H9 (cell line): ENCODE measurements at regions not wholly inside any gene's neighbourhood (a gene's known extent, or its start where the extent isn't known, plus 50 kb on each side); places are given as distances from the start of the nearest gene placed in this dataset.

Experiments used
- DNase-seq: peaks from one replicate; pipeline ENCODE4 v3.0.0-alpha.2; 2017
- H2AFZ ChIP-seq: one replicate; pipeline ENCODE4 v1.6.1; 2013; ENCODE audit warnings: mild to moderate bottlenecking, low read length, control low read depth, moderate library complexity
- H2AK5ac ChIP-seq: 2 replicates; pipeline ENCODE4 v1.6.1; 2013; ENCODE audit warnings: low read length, control low read depth, mixed read lengths; ENCODE audit not compliant: insufficient read length
- H2BK120ac ChIP-seq: one replicate; pipeline ENCODE4 v1.6.1; 2013; ENCODE audit warnings: low read depth, mild to moderate bottlenecking, low read length, control low read depth, inconsistent platforms; ENCODE audit not compliant: poor library complexity, severe bottlenecking
- H2BK12ac ChIP-seq: 2 replicates; pipeline ENCODE4 v1.6.1; 2013; ENCODE audit warnings: low read length, control low read depth, mixed read lengths, low read depth; ENCODE audit not compliant: insufficient read length
- H2BK15ac ChIP-seq: 2 replicates; pipeline ENCODE4 v1.6.1; 2013; ENCODE audit warnings: low read depth, low read length, control low read depth
- H2BK20ac ChIP-seq: one replicate; pipeline ENCODE4 v1.6.1; 2013; ENCODE audit warnings: low read depth, mild to moderate bottlenecking, low read length, control low read depth, inconsistent platforms; ENCODE audit not compliant: poor library complexity, severe bottlenecking
- H2BK5ac ChIP-seq: 2 replicates; pipeline ENCODE4 v1.6.1; 2013; ENCODE audit warnings: low read length, control low read depth, mixed read lengths; ENCODE audit not compliant: insufficient read length
- H3K14ac ChIP-seq: 2 replicates; pipeline ENCODE4 v1.6.1; 2013; ENCODE audit warnings: low read length, control low read depth; ENCODE audit not compliant: insufficient read depth
- H3K18ac ChIP-seq: 2 replicates; pipeline ENCODE4 v1.6.1; 2013; ENCODE audit warnings: low read depth, mild to moderate bottlenecking, mixed read lengths, low read length, control low read depth; ENCODE audit not compliant: insufficient read length
- H3K23ac ChIP-seq: 2 replicates; pipeline ENCODE4 v1.6.1; 2013; ENCODE audit warnings: low read length, control low read depth, mixed read lengths, low read depth; ENCODE audit not compliant: insufficient read length
- H3K23me2 ChIP-seq: 2 replicates; pipeline ENCODE4 v1.6.1; 2013; ENCODE audit warnings: low read depth, mild to moderate bottlenecking, mixed read lengths, low read length, control low read depth; ENCODE audit not compliant: insufficient read length, poor library complexity, severe bottlenecking
- H3K27ac ChIP-seq: 2 replicates; pipeline ENCODE4 v1.5.1; 2013; ENCODE audit warnings: low read length, control low read depth, mixed read lengths, low read depth; ENCODE audit not compliant: insufficient read length
- H3K27me3 ChIP-seq: 2 replicates; pipeline ENCODE4 v1.6.1; 2013; ENCODE audit warnings: low read length, control low read depth, inconsistent platforms; ENCODE audit not compliant: insufficient read depth
- H3K4ac ChIP-seq: 2 replicates; pipeline ENCODE4 v1.6.1; 2013; ENCODE audit warnings: low read depth, mild to moderate bottlenecking, control low read depth, inconsistent platforms, low read length, moderate library complexity
- H3K4me1 ChIP-seq: 2 replicates; pipeline ENCODE4 v1.6.1; 2013; ENCODE audit warnings: low read length, control low read depth, inconsistent platforms; ENCODE audit not compliant: insufficient read depth
- H3K4me2 ChIP-seq: 2 replicates; pipeline ENCODE4 v1.6.1; 2013; ENCODE audit warnings: low read length, control low read depth, mixed read lengths; ENCODE audit not compliant: insufficient read length, insufficient read depth
- H3K56ac ChIP-seq: 2 replicates; pipeline ENCODE4 v1.6.1; 2013; ENCODE audit warnings: low read depth, mild to moderate bottlenecking, mixed read lengths, low read length, control low read depth; ENCODE audit not compliant: insufficient read length
- H3K79me1 ChIP-seq: 2 replicates; pipeline ENCODE4 v1.6.1; 2013; ENCODE audit warnings: low read depth, mild to moderate bottlenecking, moderate library complexity, low read length, control low read depth, inconsistent platforms; ENCODE audit not compliant: insufficient read depth, poor library complexity, severe bottlenecking
- H3K79me2 ChIP-seq: 2 replicates; pipeline ENCODE4 v1.6.1; 2013; ENCODE audit warnings: low read length, control low read depth, inconsistent platforms; ENCODE audit not compliant: insufficient read depth
- H3K9ac ChIP-seq: 2 replicates; pipeline ENCODE4 v1.6.1; 2013; ENCODE audit warnings: low read length, control low read depth, mixed read lengths; ENCODE audit not compliant: insufficient read length; ENCODE audit errors: extremely low read depth
- H3K9me3 ChIP-seq: one replicate; pipeline ENCODE4 v1.6.1; 2013; ENCODE audit warnings: low read depth, low read length, inconsistent platforms; ENCODE audit not compliant: control insufficient read depth
- H3T11ph ChIP-seq: one replicate; pipeline ENCODE4 v1.6.1; 2013; ENCODE audit warnings: mild to moderate bottlenecking, low read length, control low read depth, inconsistent platforms
- H4K20me1 ChIP-seq: one replicate; pipeline ENCODE4 v1.6.1; 2013; ENCODE audit not compliant: control insufficient read depth, insufficient read length, insufficient read depth
- H4K5ac ChIP-seq: 2 replicates; pipeline ENCODE4 v1.6.1; 2013; ENCODE audit warnings: low read depth, mild to moderate bottlenecking, mixed read lengths, low read length, control low read depth; ENCODE audit not compliant: insufficient read length
- H4K8ac ChIP-seq: replicated peaks from 2 replicates; pipeline ENCODE4 v1.6.1; 2013; ENCODE audit warnings: low read length, control low read depth, mixed read lengths, low read depth; ENCODE audit not compliant: insufficient read length
- H4K91ac ChIP-seq: 2 replicates; pipeline ENCODE4 v1.6.1; 2013; ENCODE audit warnings: low read depth, mild to moderate bottlenecking, moderate library complexity, mixed read lengths, low read length, control low read depth; ENCODE audit not compliant: insufficient read length
- H3K27ac Mint-ChIP-seq, 3 experiments: 2 replicates in 2 of 3; 3 replicates in 1 of 3; pipeline ENCODE4 v1.8.0; 2020 to 2021; ENCODE audit warnings: mixed read lengths in 3 of 3, mild to moderate bottlenecking in 1 of 3, moderate library complexity in 1 of 3
- H3K27me3 Mint-ChIP-seq: 2 replicates; pipeline ENCODE4 v1.8.0; 2021; ENCODE audit warnings: low read depth, mild to moderate bottlenecking, moderate library complexity, mixed read lengths
- H3K36me3 Mint-ChIP-seq, 3 experiments: 2 replicates in 2 of 3; 3 replicates in 1 of 3; pipeline ENCODE4 v1.8.0; 2020 to 2021; ENCODE audit warnings: low read depth in 3 of 3, mixed read lengths in 3 of 3; ENCODE audit not compliant: insufficient read depth in 1 of 3
- H3K4me1 Mint-ChIP-seq, 2 experiments: 2 replicates each; pipeline ENCODE4 v1.8.0; 2020; ENCODE audit warnings: mixed read lengths in 2 of 2
- H3K4me3 Mint-ChIP-seq, 2 experiments: 2 replicates in 1 of 2; 3 replicates in 1 of 2; pipeline ENCODE4 v1.8.0; 2020 to 2021; ENCODE audit warnings: mild to moderate bottlenecking in 2 of 2, mixed read lengths in 2 of 2, moderate library complexity in 1 of 2
- H3K9me3 Mint-ChIP-seq, 2 experiments: 2 replicates in 1 of 2; 3 replicates in 1 of 2; pipeline ENCODE4 v1.8.0; 2020; ENCODE audit warnings: mild to moderate bottlenecking in 2 of 2, mixed read lengths in 2 of 2, moderate library complexity in 1 of 2
- CTCF ChIP-seq: fragments of 200-600 bp; sonication (generic); conservative IDR thresholded peaks from 3 replicates; pipeline ENCODE4 v1.8.0; 2021; ENCODE audit warnings: antibody characterized with exemption, mild to moderate bottlenecking
- WGBS: extraction: QIAGEN DNeasy Blood & Tissue Kit; methylation state at CpG from one replicate; pipeline ENCODE4 v1.1.7; 2013; ENCODE audit warnings: missing lambda C conversion rate, low lambda C conversion rate, mixed read lengths; ENCODE audit not compliant: insufficient read length; ENCODE audit errors: extremely low coverage; 5-methylcytosine and 5-hydroxymethylcytosine counted together

- Mint-ChIP-seq H3K27me3 (no peaks in the 10 kb centered on the region; the same call in none of the 2 replicates), H3K9me3 (no peaks in the 10 kb centered on the region), H3K4me1 (peaks cover 13 to 15% of the 10 kb centered on the region in 2 experiments), H3K4me3 (no peak overlapping the region), H3K36me3 (no peaks in the 10 kb centered on the region), H3K27ac (no peak overlapping the region)
- H3K79me2 ChIP-seq, result no peaks in the 10 kb centered on the region
- H3K23ac ChIP-seq, result no peak overlapping the region
- H3K9ac ChIP-seq, result no peak overlapping the region
- no peak overlapping the region for H4K5ac ChIP-seq
- TF ChIP-seq CTCF, result no peak
- no peaks in the 10 kb centered on the region for H3K9me3 ChIP-seq
- no peak overlapping the region for H4K8ac ChIP-seq
- DNase-seq, result no peak
- WGBS, result no CpG with 5 or more reads among the region's 2 CpGs
- no peak overlapping the region for H2AK5ac ChIP-seq
- H2AFZ ChIP-seq, result no peak overlapping the region
- no peak overlapping the region for H2BK20ac ChIP-seq
- H2BK5ac ChIP-seq, result no peak overlapping the region
- no peak overlapping the region for H2BK15ac ChIP-seq
- H3K18ac ChIP-seq, result no peak overlapping the region
- H3K79me1 ChIP-seq, result no peaks in the 10 kb centered on the region
- no peak overlapping the region for H3K4ac ChIP-seq
- H3K56ac ChIP-seq, result no peak overlapping the region
- no peaks in the 10 kb centered on the region; the same call in 1 of the 2 replicates for H3K4me1 ChIP-seq
- H4K91ac ChIP-seq, result no peak overlapping the region
- no peaks in the 10 kb centered on the region for H3K23me2 ChIP-seq
- H3K14ac ChIP-seq, result no peak overlapping the region
- H2BK120ac ChIP-seq, result no peak overlapping the region
- H3K27me3 ChIP-seq, result no peaks in the 10 kb centered on the region
- no peak overlapping the region for H3T11ph ChIP-seq
- H3K4me2 ChIP-seq, result no peak overlapping the region
- H3K27ac ChIP-seq, result no peak overlapping the region
- no peak overlapping the region for H2BK12ac ChIP-seq
- H4K20me1 ChIP-seq, result no peaks in the 10 kb centered on the region
These were observed 259.9 kb upstream of the RAB4A start for GRCh38 chr1:229011022-229011421.
